NCI-H2196 treated with DMSO at 0.1 percent for 48 hours (cell line): ENCODE measurements at regions not wholly inside any gene's neighbourhood (a gene's known extent, or its start where the extent isn't known, plus 50 kb on each side); places are given as distances from the start of the nearest gene placed in this dataset.
A peak's percentile ranks its signal among the peaks of the same experiment; 100 is the strongest.

Source experiments
- DNase-seq: peaks from one replicate; lab custom pipeline; 2025; ENCODE audit not compliant: unreplicated experiment; lab: John Stamatoyannopoulos, UW

DNA sequence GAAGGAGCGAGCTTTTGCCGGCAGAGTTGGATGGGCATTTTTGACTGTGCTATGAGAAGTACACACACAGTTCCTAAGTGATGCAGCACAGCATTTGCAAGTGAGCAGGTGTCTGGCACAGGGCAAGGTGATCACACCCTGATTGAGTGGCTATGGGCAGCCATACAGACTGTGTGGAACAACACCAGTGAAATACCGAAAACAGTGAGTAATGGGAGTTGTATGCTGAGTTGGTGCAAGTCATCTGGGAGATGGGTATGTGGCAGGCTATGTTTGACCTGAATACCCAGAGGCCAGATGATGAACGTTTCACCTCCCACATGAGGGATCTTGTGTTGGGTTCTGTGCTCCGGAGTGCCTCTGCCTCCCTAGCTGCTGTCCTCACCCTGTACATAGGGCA is 53.5 kb upstream of the TIPARP start:
- no peak for DNase-seq

DNA sequence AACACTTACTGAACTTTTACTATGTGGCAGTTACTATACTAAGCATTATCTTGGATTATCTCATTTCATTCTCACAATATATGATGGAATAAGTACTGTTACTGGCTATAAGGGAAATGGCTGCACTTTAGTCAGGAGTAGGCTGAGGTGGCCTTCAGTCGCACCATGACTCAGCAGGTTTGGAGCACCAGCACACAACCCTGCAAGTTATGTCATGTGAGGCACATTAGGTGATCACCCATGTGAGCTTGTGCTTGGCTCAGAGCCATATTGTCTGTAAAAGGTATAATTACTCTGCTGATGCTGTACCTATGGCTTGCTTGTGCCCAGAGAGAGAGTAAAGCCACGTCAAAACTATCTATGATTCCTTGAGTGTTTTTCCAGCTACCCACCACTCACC is 54.1 kb upstream of the TIPARP start:
- DNase-seq = peak; percentile 19

DNA sequence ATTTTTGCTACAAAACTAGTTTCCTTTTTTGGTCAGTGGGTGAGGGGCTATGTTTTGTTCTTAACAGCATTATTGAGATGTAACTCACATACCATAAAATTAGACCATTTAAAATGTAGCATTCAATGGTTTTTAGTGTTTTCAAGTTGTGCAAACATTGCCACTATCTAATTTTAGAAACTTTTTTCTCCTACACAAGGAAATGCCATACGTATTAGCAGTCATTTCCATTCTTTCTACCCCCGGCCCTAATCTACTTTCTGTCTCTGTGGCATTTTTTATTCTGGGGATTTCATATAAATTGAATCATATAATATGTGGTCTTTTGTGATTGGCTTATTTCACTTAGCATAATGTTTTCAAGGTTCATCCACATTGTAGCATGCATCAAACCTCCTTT is 55.0 kb upstream of the TIPARP start:
- no peak for DNase-seq

DNA sequence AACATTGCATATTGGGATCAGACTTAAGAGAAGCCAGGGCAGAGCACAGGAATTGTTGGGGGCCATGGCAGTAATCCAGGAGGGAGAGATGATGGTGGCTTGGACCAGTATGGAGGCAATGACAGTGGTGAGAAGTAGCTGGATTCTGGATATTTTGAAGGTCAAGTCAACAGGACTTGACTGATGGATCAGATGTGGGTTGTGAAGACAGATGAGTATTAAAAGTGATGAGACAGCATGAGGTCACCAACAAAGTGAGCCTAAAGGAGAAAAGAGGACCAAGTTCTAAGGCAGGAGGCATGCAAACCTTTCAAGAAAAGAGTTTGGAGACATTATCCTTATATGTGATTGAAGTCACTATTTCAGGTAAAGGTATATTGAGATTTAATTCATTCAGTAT is 56.6 kb upstream of the TIPARP start:
- DNase-seq = no peak

DNA sequence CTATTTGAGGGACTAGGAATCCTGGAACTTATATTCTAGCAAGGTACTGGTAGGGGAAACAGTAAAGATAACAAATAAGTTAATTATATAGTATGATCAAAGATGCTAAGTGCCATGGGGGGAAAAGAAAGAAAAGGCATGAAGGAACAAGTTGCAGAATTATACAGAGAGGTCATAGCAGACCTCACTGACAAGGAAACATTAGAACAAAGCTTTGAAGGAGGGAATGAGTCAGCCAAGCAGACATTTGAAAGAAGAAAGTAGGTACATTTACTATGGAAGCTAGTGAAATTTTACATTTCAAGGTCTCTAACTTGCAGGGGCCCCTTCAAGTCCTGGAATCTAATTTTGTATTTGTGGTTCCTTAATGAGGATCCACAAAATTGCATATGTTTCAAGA is 57.2 kb upstream of the TIPARP start:
- no peak for DNase-seq

DNA sequence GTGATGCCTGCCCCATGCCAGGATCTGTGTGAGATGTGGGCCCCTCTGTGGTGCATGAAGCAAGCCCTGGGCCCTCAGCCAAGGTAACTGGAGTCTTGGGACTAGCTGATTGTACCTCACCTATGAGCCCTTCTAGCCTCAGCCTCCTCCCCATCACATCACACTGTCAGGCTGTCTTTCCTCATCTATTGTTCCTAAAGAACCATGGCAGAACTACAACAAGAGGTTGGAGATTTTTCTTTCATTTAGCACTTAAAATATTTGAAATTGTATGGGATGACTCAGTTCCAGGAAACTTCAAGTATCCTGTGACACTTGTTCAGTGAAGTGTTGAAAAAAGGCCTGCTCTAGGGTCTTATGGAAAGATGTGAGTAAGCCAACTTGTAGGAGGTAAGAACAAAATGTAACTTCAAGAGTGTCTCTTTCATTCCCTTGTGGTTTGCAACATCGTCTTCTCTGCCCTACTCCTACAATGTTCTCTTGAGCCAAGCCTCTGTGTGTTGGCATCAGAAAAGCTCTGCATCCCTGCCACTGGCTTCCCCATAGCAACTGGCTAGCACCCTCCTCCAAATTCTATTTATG is 58.7 kb upstream of the TIPARP start:
- no peak for DNase-seq

DNA sequence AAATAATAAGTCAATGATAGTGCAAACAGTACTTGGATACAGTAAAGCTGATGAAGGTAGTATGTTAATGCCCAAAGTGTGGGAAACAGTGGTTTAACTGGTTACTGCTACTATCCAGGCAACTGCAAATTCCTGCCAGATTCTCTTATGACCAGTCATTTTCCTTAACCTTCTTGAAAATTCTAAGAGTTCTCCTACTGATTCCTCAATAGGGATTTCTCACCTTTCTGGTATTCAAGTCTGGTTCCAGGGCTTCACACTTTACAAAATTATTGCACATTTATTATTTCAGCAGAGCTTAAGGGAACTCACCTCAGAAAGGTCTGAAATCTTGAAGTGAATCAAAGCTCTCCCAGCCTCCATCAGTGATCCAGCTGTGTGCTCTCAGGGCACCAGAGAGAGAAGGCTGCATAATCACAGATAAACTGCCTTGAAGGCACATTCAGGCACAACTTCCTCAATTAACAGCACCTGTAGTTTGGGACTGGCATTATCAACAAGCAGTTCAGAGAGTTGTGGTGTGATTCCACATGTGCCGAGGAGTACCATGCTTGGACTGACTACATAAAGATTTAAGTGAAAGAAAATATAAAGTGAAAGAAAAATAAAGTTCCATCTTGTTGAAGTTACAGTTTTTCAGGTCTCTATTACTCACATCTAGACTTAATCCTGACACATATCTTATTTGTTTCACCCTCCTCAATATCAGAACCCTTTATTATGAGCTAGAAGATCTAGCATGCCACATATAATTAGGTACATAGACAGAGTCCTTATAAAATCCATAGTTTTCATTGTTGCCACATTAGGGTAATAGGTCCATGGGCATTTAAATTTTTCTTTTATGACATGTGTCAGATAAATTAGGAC is 59.5 kb upstream of the TIPARP start:
- no peak for DNase-seq

DNA sequence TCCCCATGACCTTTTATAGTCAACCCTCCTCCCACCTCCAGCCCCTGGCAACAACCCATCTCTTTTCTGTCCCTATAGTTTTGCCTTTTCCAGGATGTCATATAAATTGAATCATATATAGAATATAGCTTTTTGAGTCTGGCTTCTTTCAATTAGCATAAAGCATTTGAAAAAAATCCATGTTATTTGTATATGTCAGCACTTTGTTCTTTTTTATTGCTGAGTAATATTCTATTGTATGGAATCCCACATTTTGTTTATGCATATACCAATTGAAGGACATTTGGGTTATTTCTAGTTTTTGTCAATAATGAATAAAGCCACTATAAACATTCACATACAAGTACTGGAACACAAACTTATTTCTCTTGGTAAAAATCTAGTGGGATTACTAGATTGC is 58.0 kb upstream of the SSR3 start:
- no peak for DNase-seq

DNA sequence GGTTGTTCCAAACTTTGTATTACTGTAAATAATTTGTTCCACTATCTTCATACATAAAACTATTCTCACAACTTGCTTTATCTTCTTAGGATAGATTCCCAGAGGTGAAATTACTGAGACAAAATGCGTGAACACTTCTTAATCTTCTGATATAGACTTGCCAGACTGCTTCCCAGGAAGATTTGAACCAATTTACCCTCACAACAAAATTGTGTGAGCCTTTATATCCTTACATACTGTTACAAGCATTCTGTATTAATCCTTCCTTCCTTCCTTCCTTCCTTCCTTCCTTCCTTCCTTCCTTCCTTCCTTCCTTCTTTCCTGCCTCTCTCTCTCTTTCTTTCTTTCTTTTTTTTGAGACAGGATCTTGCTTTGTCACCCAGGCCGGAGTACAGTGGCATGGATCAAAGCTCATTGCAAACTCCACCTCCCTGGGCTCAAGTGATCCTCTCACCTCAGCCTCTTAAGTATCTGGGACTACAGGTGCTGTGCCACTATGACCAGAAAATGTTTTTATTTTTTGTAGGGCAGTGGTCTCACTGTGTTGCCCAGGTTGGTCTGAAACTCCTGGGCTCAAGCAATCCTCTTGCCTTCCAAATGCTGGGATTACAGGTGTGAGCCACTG is 57.1 kb upstream of the SSR3 start:
- no peak for DNase-seq

DNA sequence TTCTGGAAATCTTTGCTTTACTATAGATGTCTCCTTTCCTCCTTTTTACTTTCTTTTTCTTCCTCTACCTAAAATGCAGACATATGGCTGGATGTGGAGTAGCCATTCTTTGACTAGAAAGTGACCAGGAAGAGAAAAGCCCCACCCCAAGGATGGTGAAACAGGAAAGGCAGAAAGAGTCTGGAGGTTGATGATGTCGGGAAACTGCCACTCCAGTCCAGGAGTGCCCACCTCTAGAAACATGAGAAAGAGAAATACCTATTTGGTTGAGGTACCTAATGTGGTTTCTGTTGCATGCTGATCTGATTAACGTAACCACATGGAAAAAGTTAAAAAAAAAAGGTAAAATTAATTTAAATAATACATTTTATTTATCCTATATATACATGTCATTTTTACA is 55.2 kb upstream of the SSR3 start:
- no peak for DNase-seq

DNA sequence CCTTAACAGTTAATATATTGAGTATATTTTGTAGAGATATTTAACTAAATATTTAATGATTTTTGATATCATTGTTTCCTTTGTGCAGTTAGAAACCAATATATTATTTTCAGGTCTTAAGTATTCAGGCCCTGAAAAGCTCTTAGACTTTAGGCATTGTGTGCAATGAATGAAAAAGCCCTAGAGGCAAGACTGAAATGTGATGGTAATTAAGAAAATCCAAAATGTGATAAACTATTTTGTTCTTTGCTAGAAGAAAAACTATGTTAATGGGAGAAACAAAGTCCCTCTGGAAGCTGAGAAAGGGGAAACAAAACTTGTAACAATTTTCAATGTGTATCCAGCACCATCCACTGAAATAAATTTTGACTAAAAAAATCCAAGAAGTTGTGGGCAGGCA is 54.6 kb upstream of the SSR3 start:
- DNase-seq = no peak

DNA sequence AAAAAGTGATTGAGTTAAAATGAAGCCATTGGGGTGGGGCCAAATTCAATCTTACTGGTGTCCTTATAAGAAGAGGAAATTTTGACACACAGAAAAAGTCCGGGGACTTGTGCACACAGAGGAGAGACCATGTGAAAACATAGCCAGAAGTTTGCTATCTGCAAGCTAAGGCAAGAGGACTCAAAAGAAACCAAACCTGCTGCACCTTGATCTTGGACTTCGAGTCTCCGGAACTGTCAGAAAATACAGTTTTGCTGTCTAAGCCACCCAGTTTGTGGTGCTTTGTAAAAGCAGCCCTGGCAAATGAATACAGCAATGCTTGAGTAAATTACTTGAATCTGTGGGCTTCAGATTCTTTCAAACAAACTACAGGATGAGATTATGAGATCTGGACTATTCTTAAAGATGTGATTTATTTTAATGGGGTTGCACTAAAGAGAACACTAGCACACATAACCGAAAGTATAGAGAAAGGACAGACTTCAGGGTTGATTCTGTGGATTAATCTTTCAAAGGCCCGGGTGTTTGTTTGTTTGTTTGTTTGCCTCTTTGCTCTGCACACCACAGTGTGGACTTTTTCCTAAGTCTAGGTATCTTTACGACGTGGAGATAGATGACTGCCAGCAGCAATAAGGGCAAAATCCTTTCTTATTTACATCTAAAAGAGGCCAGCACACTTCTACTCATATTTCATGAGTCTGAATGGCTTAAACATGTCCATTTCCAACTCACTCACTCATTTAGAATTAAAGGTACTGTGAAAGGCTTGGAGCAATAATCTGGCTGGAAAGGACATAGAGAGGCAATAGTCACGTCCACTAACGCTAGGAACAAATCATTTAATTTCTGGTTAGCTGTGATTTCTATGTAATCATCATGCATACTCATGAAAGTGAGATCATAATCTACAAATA is 53.9 kb upstream of the SSR3 start:
- no peak for DNase-seq

DNA sequence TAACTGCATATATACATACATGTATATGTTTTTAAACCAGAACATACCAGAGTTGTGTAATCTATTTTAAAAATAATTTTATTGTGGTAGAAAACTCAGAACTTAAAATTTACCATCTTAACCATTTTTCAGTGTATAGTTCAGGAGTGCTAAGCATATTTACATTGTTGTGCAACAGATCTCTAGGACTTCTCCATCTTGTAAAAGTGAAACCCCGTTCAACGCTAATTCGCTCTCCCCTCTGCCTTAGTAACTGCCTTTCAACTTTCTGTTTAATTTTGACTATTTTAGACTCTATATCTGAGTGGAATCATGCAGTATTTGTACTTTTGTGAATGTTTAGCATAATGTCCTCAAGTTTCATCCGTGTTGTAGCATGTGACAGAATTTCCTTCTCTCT is 51.8 kb upstream of the SSR3 start:
- DNase-seq = no peak

DNA sequence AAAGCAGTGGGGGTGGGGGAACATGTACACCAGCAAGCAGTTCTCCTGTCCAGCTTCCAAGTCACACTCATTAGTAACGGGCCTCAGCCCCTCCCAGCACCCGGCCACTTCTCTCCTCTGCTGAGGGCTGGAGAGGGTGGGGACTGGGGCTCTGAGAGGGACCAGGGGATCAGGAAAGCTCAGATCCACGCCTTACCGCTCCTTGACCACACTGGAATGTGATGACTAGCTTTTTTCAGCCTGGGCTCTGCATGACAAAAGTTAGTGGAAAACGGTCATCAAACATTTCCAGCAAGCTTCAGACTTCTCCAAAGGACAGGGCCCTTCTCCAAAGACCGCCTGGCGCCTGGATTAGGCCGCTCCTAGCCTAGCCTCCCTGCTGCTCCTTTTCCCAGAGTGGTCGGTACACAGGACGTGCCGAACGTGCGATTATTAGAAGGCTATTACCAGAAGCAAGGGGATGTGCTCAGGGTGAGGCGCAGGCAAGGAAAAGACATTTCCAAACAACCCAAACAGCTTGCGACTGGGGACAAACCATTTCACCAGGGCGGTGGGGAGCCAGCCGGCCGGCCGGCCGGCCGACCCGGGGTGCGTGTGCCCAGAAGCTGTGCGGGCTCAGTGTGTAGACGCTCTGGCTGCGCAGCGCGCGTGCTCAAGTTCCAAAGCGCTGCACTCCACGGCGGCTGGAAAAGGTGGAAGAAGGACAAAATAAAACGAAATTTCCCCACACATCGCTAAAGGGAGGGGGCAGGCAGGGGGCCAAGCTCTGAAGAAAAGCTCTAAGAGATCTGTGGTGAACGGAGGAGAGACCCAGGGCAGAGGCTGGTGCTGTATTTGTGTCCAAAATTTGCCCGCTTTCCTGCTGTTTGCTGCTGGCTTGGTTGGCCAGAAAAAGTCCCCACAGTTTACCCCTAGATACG is 51.0 kb upstream of the SSR3 start:
- DNase-seq = no peak

DNA sequence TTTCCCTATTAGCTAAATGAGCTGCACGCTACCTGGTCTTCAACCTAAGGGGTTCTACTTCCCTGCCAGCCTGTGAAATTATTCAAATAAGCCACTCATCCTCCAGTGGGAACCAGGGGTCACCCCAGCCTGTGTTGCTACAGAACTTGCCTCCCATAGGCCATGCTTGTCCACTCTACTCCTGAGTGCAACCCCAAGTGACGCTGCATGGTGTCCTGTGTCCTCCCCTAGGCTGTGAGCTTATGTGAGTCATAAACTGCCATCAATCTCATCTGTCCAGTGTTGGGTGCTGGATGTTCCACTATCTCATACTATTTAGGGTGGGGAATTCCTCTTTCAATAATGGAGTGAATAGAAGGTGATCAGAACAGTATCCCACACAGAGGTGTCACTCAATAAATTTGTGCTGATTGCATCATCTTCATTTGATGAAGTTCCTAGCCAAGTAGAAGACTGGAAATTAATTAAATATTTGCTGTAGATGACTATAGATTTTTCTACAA is 49.8 kb upstream of the SSR3 start:
- DNase-seq = no peak
